ENCODE measurements at regions not wholly inside any gene's neighbourhood (a gene's known extent, or its start where the extent isn't known, plus 50 kb on each side); places are given as distances from the start of the nearest gene placed in this dataset.
A peak's percentile ranks its signal among the peaks of the same experiment; 100 is the strongest.

GRCh38 chr19:30183807-30184490, 188.2 kb upstream of the ZNF536 start:
- Mint-ChIP-seq H3K27ac (no peak overlapping the region), H3K36me3 (ENCODE audit: low read depth) (no peaks in the 10 kb centered on the region), H3K27me3 (ENCODE audit: low read depth) (no peaks in the 10 kb centered on the region), H3K4me3 (ENCODE audit: low read depth) (no peak overlapping the region), H3K4me1 (ENCODE audit: low read depth) (no peaks in the 10 kb centered on the region), H3K9me3 (peaks cover 20% of the 10 kb centered on the region)
- intact Hi-C loops (cut with micrococcal nuclease): no loop called here
- DNase-seq (ENCODE audit: low spot score): no peak

GRCh38 chr19:30202060-30202600, 170.1 kb upstream of the ZNF536 start:
- no peak for DNase-seq (ENCODE audit: low spot score)
- H3K9me3 Mint-ChIP-seq: no peaks in the 10 kb centered on the region
- H3K4me3 Mint-ChIP-seq (ENCODE audit: low read depth): no peak overlapping the region
- no peaks in the 10 kb centered on the region for H3K36me3 Mint-ChIP-seq (ENCODE audit: low read depth)
- no peak overlapping the region for H3K27ac Mint-ChIP-seq
- no peaks in the 10 kb centered on the region for H3K27me3 Mint-ChIP-seq (ENCODE audit: low read depth)
- intact Hi-C loops (cut with micrococcal nuclease): no loop called here
- no peaks in the 10 kb centered on the region for H3K4me1 Mint-ChIP-seq (ENCODE audit: low read depth)

- intact Hi-C loops (cut with micrococcal nuclease): no loop called here
- DNase-seq (ENCODE audit: low spot score): no peak
- no peaks in the 10 kb centered on the region for H3K9me3 Mint-ChIP-seq
- no peaks in the 10 kb centered on the region for H3K27me3 Mint-ChIP-seq (ENCODE audit: low read depth)
- no peak overlapping the region for H3K4me3 Mint-ChIP-seq (ENCODE audit: low read depth)
- H3K4me1 Mint-ChIP-seq (ENCODE audit: low read depth): no peaks in the 10 kb centered on the region
- H3K36me3 Mint-ChIP-seq (ENCODE audit: low read depth): no peaks in the 10 kb centered on the region
- H3K27ac Mint-ChIP-seq: no peak overlapping the region
These were observed 167.5 kb upstream of the ZNF536 start for GRCh38 chr19:30204721-30205120.

GRCh38 chr19:30206187-30206586, 166.0 kb upstream of the ZNF536 start:
- DNase-seq (ENCODE audit: low spot score): no peak
- no peaks in the 10 kb centered on the region for H3K36me3 Mint-ChIP-seq (ENCODE audit: low read depth)
- H3K9me3 Mint-ChIP-seq: no peaks in the 10 kb centered on the region
- intact Hi-C loops (cut with micrococcal nuclease): no loop called here
- H3K4me1 Mint-ChIP-seq (ENCODE audit: low read depth): no peaks in the 10 kb centered on the region
- H3K27me3 Mint-ChIP-seq (ENCODE audit: low read depth): no peaks in the 10 kb centered on the region
- no peak overlapping the region for H3K27ac Mint-ChIP-seq
- H3K4me3 Mint-ChIP-seq (ENCODE audit: low read depth): no peak overlapping the region

- H3K4me1 Mint-ChIP-seq (ENCODE audit: low read depth): no peaks in the 10 kb centered on the region
- no peaks in the 10 kb centered on the region for H3K27me3 Mint-ChIP-seq (ENCODE audit: low read depth)
- DNase-seq (ENCODE audit: low spot score): no peak
- intact Hi-C loops (cut with micrococcal nuclease): no loop called here
- no peak overlapping the region for H3K4me3 Mint-ChIP-seq (ENCODE audit: low read depth)
- H3K27ac Mint-ChIP-seq: no peak overlapping the region
- no peaks in the 10 kb centered on the region for H3K9me3 Mint-ChIP-seq
- no peaks in the 10 kb centered on the region for H3K36me3 Mint-ChIP-seq (ENCODE audit: low read depth)
These were observed 164.8 kb upstream of the ZNF536 start for GRCh38 chr19:30207357-30207756.

- Mint-ChIP-seq H3K27me3 (ENCODE audit: low read depth) (no peaks in the 10 kb centered on the region), H3K27ac (no peak overlapping the region), H3K4me1 (ENCODE audit: low read depth) (no peaks in the 10 kb centered on the region), H3K36me3 (ENCODE audit: low read depth) (no peaks in the 10 kb centered on the region), H3K4me3 (ENCODE audit: low read depth) (no peak overlapping the region), H3K9me3 (no peaks in the 10 kb centered on the region)
- DNase-seq (ENCODE audit: low spot score): no peak
- intact Hi-C loops (cut with micrococcal nuclease): no loop called here
These were observed 163.6 kb upstream of the ZNF536 start for GRCh38 chr19:30208436-30209060.

- Mint-ChIP-seq H3K27me3 (ENCODE audit: low read depth) (no peaks in the 10 kb centered on the region), H3K4me1 (ENCODE audit: low read depth) (peaks cover 7% of the 10 kb centered on the region)
- intact Hi-C loops (cut with micrococcal nuclease): no loop called here
These were observed 162.3 kb upstream of the ZNF536 start for GRCh38 chr19:30209617-30210600.

GRCh38 chr19:30212574-30212973, 159.6 kb upstream of the ZNF536 start:
- no peaks in the 10 kb centered on the region for H3K36me3 Mint-ChIP-seq (ENCODE audit: low read depth)
- H3K4me3 Mint-ChIP-seq (ENCODE audit: low read depth): no peak overlapping the region
- intact Hi-C loops (cut with micrococcal nuclease): no loop called here
- DNase-seq (ENCODE audit: low spot score): no peak
- no peak overlapping the region for H3K27ac Mint-ChIP-seq
- H3K9me3 Mint-ChIP-seq: no peaks in the 10 kb centered on the region
- peaks cover 13% of the 10 kb centered on the region for H3K4me1 Mint-ChIP-seq (ENCODE audit: low read depth)
- peaks cover 2% of the 10 kb centered on the region for H3K27me3 Mint-ChIP-seq (ENCODE audit: low read depth)

More at GRCh38 chr19:30209617-30210600, 162.3 kb upstream of the ZNF536 start:
- Mint-ChIP-seq H3K9me3 (no peaks in the 10 kb centered on the region), H3K4me3 (ENCODE audit: low read depth) (no peak overlapping the region), H3K36me3 (ENCODE audit: low read depth) (no peaks in the 10 kb centered on the region), H3K27ac (no peak overlapping the region)
- DNase-seq (ENCODE audit: low spot score): no peak

GRCh38 chr19:30214651-30215051, 157.5 kb upstream of the ZNF536 start:
- no peaks in the 10 kb centered on the region for H3K36me3 Mint-ChIP-seq (ENCODE audit: low read depth)
- H3K27ac Mint-ChIP-seq: peak overlapping the region; percentile 14
- H3K9me3 Mint-ChIP-seq: no peaks in the 10 kb centered on the region
- H3K27me3 Mint-ChIP-seq (ENCODE audit: low read depth): peaks cover 2% of the 10 kb centered on the region
- DNase-seq (ENCODE audit: low spot score): peak; percentile 31
- no peak overlapping the region for H3K4me3 Mint-ChIP-seq (ENCODE audit: low read depth)
- H3K4me1 Mint-ChIP-seq (ENCODE audit: low read depth): peaks cover 13% of the 10 kb centered on the region
- intact Hi-C loops (cut with micrococcal nuclease): no loop called here

- Mint-ChIP-seq H3K4me1 (ENCODE audit: low read depth) (peaks cover 13% of the 10 kb centered on the region), H3K36me3 (ENCODE audit: low read depth) (no peaks in the 10 kb centered on the region), H3K27me3 (ENCODE audit: low read depth) (peaks cover 2% of the 10 kb centered on the region), H3K4me3 (ENCODE audit: low read depth) (no peak overlapping the region), H3K9me3 (no peaks in the 10 kb centered on the region), H3K27ac (no peak overlapping the region)
- intact Hi-C loops (cut with micrococcal nuclease): no loop called here
- DNase-seq (ENCODE audit: low spot score): no peak
These were observed 156.9 kb upstream of the ZNF536 start for GRCh38 chr19:30215248-30215647.

- H3K27me3 Mint-ChIP-seq (ENCODE audit: low read depth): peaks cover 9% of the 10 kb centered on the region
- intact Hi-C loops (cut with micrococcal nuclease): no loop called here
- no peak overlapping the region for H3K4me3 Mint-ChIP-seq (ENCODE audit: low read depth)
- no peaks in the 10 kb centered on the region for H3K9me3 Mint-ChIP-seq
- no peak for DNase-seq (ENCODE audit: low spot score)
- no peak overlapping the region for H3K27ac Mint-ChIP-seq
- H3K36me3 Mint-ChIP-seq (ENCODE audit: low read depth): no peaks in the 10 kb centered on the region
- peaks cover 14% of the 10 kb centered on the region for H3K4me1 Mint-ChIP-seq (ENCODE audit: low read depth)
These were observed 155.7 kb upstream of the ZNF536 start for GRCh38 chr19:30216453-30216852.

GRCh38 chr19:30217461-30217860, 154.7 kb upstream of the ZNF536 start:
- H3K27ac Mint-ChIP-seq: no peak overlapping the region
- H3K9me3 Mint-ChIP-seq: no peaks in the 10 kb centered on the region
- intact Hi-C loops (cut with micrococcal nuclease): no loop called here
- peaks cover 14% of the 10 kb centered on the region for H3K4me1 Mint-ChIP-seq (ENCODE audit: low read depth)
- H3K36me3 Mint-ChIP-seq (ENCODE audit: low read depth): no peaks in the 10 kb centered on the region
- H3K4me3 Mint-ChIP-seq (ENCODE audit: low read depth): no peak overlapping the region
- H3K27me3 Mint-ChIP-seq (ENCODE audit: low read depth): peaks cover 14% of the 10 kb centered on the region
- no peak for DNase-seq (ENCODE audit: low spot score)
